Body of pancreas (tissue), 4 donors: ENCODE measurements at regions not wholly inside any gene's neighbourhood (a gene's known extent, or its start where the extent isn't known, plus 50 kb on each side); places are given as distances from the start of the nearest gene placed in this dataset.
A peak's percentile ranks its signal among the peaks of the same experiment; 100 is the strongest.

Source experiments
- ATAC-seq: fragments of 150-250 bp; one replicate; pipeline ENCODE4 v1.9.1; 2016
- DNase-seq, 4 donors: peaks; one replicate each; pipeline ENCODE4 v3.0.0-alpha.2; 2019
- H3K27ac ChIP-seq, 4 donors: fragments of 200-600 bp; sonication (generic); 1 replicate in 3 of 4; 2 replicates in 1 of 4; pipeline versions ENCODE4 v1.5.1 to v1.6.1; 2016 to 2019; ENCODE audit warnings: mild to moderate bottlenecking in 1 of 4, mixed read lengths in 1 of 4, moderate library complexity in 1 of 4
- H3K27me3 ChIP-seq, 2 donors: fragments of 200-600 bp; sonication (generic); one replicate each; pipeline ENCODE4 v1.6.0; 2016; ENCODE audit warnings: mild to moderate bottlenecking in 1 of 2
- H3K36me3 ChIP-seq, 2 donors: fragments of 200-600 bp; sonication (generic); replicated peaks in 1 of 2; 2 replicates each; pipeline ENCODE4 v1.5.1; 2016; ENCODE audit warnings: low read depth in 2 of 2; ENCODE audit not compliant: insufficient read depth in 1 of 2
- H3K4me1 ChIP-seq: fragments of 200-600 bp; sonication (generic); one replicate; pipeline ENCODE4 v1.6.0; 2016
- H3K4me3 ChIP-seq, 2 donors: fragments of 200-600 bp; sonication (generic); 1 replicate in 1 of 2; 2 replicates in 1 of 2; pipeline ENCODE4 v1.5.1; 2016 to 2019
- H3K9me3 ChIP-seq, 3 donors: fragments of 200-600 bp; sonication (generic); 1 replicate in 2 of 3; 2 replicates in 1 of 3; pipeline ENCODE4 v1.5.1; 2016
- CTCF ChIP-seq, 7 experiments: fragments of 450-650 bp in 4 of 7; fragments of 200-600 bp in 3 of 7; sonication (generic) in 3 of 7; IDR thresholded peaks; one replicate each; pipeline ENCODE4 v1.5.1; 2016 to 2019; ENCODE audit warnings: antibody characterized with exemption in 7 of 7
- POLR2A ChIP-seq, 3 donors: fragments of 450-650 bp; IDR thresholded peaks; one replicate each; pipeline ENCODE4 v1.6.1; 2016; ENCODE audit warnings: antibody characterized with exemption in 3 of 3, mild to moderate bottlenecking in 2 of 3
- WGBS, 2 donors: methylation state at CpG; one replicate each; pipeline ENCODE4 v1.1.5; 2017; 5-methylcytosine and 5-hydroxymethylcytosine counted together
- intact Hi-C: fragments of 100-400 bp; cut with DNase I; formaldehyde crosslinking; loops from one replicate; pipeline ENCODE4 v1.15.1; 2023

- WGBS, 2 donors: 92 to 100% methylated on average over 1 to 2 of the region's 2 CpGs
- Histone ChIP-seq H3K4me1 (peaks cover 10% of the 10 kb centered on the region), H3K27me3 (no peaks in the 10 kb centered on the region)
These were observed 163.4 kb upstream of the GLI2 start for GRCh38 chr2:120572226-120572625.

GRCh38 chr2:120574620-120575019, 161.0 kb upstream of the GLI2 start:
- DNase-seq (no peak), ATAC-seq (no peak)
- 65 to 82% methylated on average over 4 of the region's 4 CpGs for WGBS, 2 donors
- no peak for TF ChIP-seq CTCF (IDR thresholded peaks at IDR 0.05)
- no peak for TF ChIP-seq POLR2A (IDR thresholded peaks at IDR 0.05)
- no peaks in the 10 kb centered on the region for H3K4me1 ChIP-seq
- H3K36me3 ChIP-seq: no peaks in the 10 kb centered on the region
- H3K27me3 ChIP-seq: no peaks in the 10 kb centered on the region
- no peak overlapping the region for H3K27ac ChIP-seq
- intact Hi-C loops: no loop called here
- H3K4me3 ChIP-seq: no peak overlapping the region
- H3K9me3 ChIP-seq: no peaks in the 10 kb centered on the region

More at GRCh38 chr2:120572226-120572625, 163.4 kb upstream of the GLI2 start:
- H3K4me3 ChIP-seq: no peak overlapping the region
- H3K27ac ChIP-seq: no peak overlapping the region
- TF ChIP-seq POLR2A (IDR thresholded peaks at IDR 0.05): no peak
- no peak for TF ChIP-seq CTCF (IDR thresholded peaks at IDR 0.05)
- no peak for ATAC-seq
- H3K9me3 ChIP-seq: no peaks in the 10 kb centered on the region
- no peak for DNase-seq
- intact Hi-C loops: no loop called here
- H3K36me3 ChIP-seq: no peaks in the 10 kb centered on the region

- no peak overlapping the region for H3K27ac ChIP-seq
- TF ChIP-seq CTCF (IDR thresholded peaks at IDR 0.05) (no peak), POLR2A (IDR thresholded peaks at IDR 0.05) (no peak)
- 78 to 93% methylated on average over 5 to 6 of the region's 6 CpGs for WGBS, 2 donors
- intact Hi-C loops: no loop called here
- no peaks in the 10 kb centered on the region for H3K27me3 ChIP-seq
- DNase-seq: no peak
- H3K9me3 ChIP-seq: no peaks in the 10 kb centered on the region
- H3K36me3 ChIP-seq: no peaks in the 10 kb centered on the region
- no peaks in the 10 kb centered on the region for H3K4me1 ChIP-seq
- no peak overlapping the region for H3K4me3 ChIP-seq
- ATAC-seq: no peak
These were observed 159.7 kb upstream of the GLI2 start for GRCh38 chr2:120575966-120576365.

GRCh38 chr2:120576509-120577474, 158.9 kb upstream of the GLI2 start:
- peak in 1 of 3 donors; percentile 11 for TF ChIP-seq POLR2A (IDR thresholded peaks at IDR 0.05)
- no peak for TF ChIP-seq CTCF (IDR thresholded peaks at IDR 0.05)
- H3K4me3 ChIP-seq: no peak overlapping the region
- no peaks in the 10 kb centered on the region for H3K36me3 ChIP-seq
- no peaks in the 10 kb centered on the region for H3K9me3 ChIP-seq
- no peaks in the 10 kb centered on the region for H3K4me1 ChIP-seq
- ATAC-seq (peak; percentile 61), DNase-seq (peak in 3 of 4 donors; percentile 26 to 33 (median 26))
- H3K27me3 ChIP-seq: no peaks in the 10 kb centered on the region
- intact Hi-C loops: no loop called here
- WGBS, 2 donors: 18 to 19% methylated on average over 22 to 45 of the region's 51 CpGs
- H3K27ac ChIP-seq: peak overlapping the region in 2 of 4 donors; percentile 11 to 20
